ENCODE measurements at regions not wholly inside any gene's neighbourhood (a gene's known extent, or its start where the extent isn't known, plus 50 kb on each side); places are given as distances from the start of the nearest gene placed in this dataset.

GRCh38 chr18:34153711-34154110, 71.0 kb downstream of the NOL4 start:
- H2AFZ ChIP-seq (ENCODE audit: low read depth, low read length) = peak overlapping the region; percentile 93
- POLR2A ChIA-PET = no interaction called here
- intact Hi-C loops (cut with micrococcal nuclease) = no loop called here

More at GRCh38 chr18:34153711-34154110, 71.0 kb downstream of the NOL4 start:
- H3K79me2 ChIP-seq (ENCODE audit: control insufficient read depth, insufficient read depth, low read length) = no peaks in the 10 kb centered on the region
- BruUV-seq (replicated peaks) = no TSS peak
- peaks cover 4 to 14% of the 10 kb centered on the region in 2 experiments for H3K27me3 ChIP-seq (ENCODE audit: control insufficient read depth in 2 of 2, insufficient read depth in 2 of 2, low read length in 2 of 2)
- peak overlapping the region in 2 of 3 experiments; percentile 27 to 45 for H3K4me3 ChIP-seq (replicated peaks in 1 of 3; ENCODE audit: insufficient read depth in 1 of 3, low read depth in 1 of 3, low read length in 3 of 3)
- dilution Hi-C loops (cut with MboI; ENCODE audit: extremely low pct_ligation_motif_present, low sequenced_read_pairs) = no loop called here
- TF ChIP-seq CTCF (IDR thresholded peaks at IDR 0.05; ENCODE audit: extremely low read depth in 1 of 2, insufficient read depth in 1 of 2, low read depth in 1 of 2, low read length in 2 of 2) (no peak), EZH2 (IDR thresholded peaks at IDR 0.05; ENCODE audit: borderline replicate concordance, low read depth, low read length, severe bottlenecking) (no peak), POLR2A (IDR thresholded peaks at IDR 0.05; ENCODE audit: low read depth, low read length) (no peak), GATA2 (IDR thresholded peaks at IDR 0.05; ENCODE audit: insufficient read depth, insufficient read length, low read depth, low read length) (no peak), JUN (IDR thresholded peaks at IDR 0.05; ENCODE audit: borderline replicate concordance, insufficient read depth, insufficient read length, low read depth) (no peak), FOS (IDR thresholded peaks at IDR 0.05; ENCODE audit: borderline replicate concordance, insufficient read depth, low read length) (no peak), POLR2AphosphoS5 (IDR thresholded peaks at IDR 0.05; ENCODE audit: insufficient read depth, low read depth, low read length) (no peak), MYC (IDR thresholded peaks at IDR 0.05; ENCODE audit: low read depth, low read length) (no peak)
- TF ChIP-seq, protein P1, sequence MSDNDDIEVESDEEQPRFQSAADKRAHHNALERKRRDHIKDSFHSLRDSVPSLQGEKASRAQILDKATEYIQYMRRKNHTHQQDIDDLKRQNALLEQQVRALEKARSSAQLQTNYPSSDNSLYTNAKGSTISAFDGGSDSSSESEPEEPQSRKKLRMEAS (IDR thresholded peaks at IDR 0.05; ENCODE audit: insufficient read depth, insufficient read length) = no peak
- no peaks in the 10 kb centered on the region for H3K9me1 ChIP-seq (replicated peaks; ENCODE audit: control insufficient read depth, extremely low read depth, insufficient read depth, low read length)
- H3K9me3 ChIP-seq (replicated peaks; ENCODE audit: control insufficient read depth, insufficient read depth, low read length) = no peaks in the 10 kb centered on the region
- peak; percentile 21 for DNase-seq (ENCODE audit: low read depth, low spot score)
- no peak overlapping the region for H3K9ac ChIP-seq (replicated peaks; ENCODE audit: extremely low read depth, insufficient read depth, low read length)
- peak; percentile 50 for FAIRE-seq
- CTCF ChIA-PET = interaction anchor here (1.2 to 2.6 kb wide), 2 partner anchors 12 to 31 kb away, joined by 3 to 14 read pairs; no protein-coding TSS in a partner anchor
- no peaks in the 10 kb centered on the region for H3K36me3 ChIP-seq (ENCODE audit: control insufficient read depth in 2 of 2, extremely low read depth in 1 of 2, insufficient read depth in 2 of 2, low read length in 2 of 2)
- peak overlapping the region; percentile 89 for H3K4me2 ChIP-seq (ENCODE audit: insufficient read depth, low read length)
- no peak overlapping the region for H3K27ac ChIP-seq (ENCODE audit: insufficient read depth, low read depth, low read length)
- H4K20me1 ChIP-seq (replicated peaks; ENCODE audit: control insufficient read depth, extremely low read depth, insufficient read depth, low read length) = no peaks in the 10 kb centered on the region
- no peaks in the 10 kb centered on the region for H3K4me1 ChIP-seq (ENCODE audit: control insufficient read depth, extremely low read depth, insufficient read depth, low read length)

All from endothelial cell of umbilical vein (primary cell).